Kidney (tissue), 13 donors: ENCODE measurements at regions not wholly inside any gene's neighbourhood (a gene's known extent, or its start where the extent isn't known, plus 50 kb on each side); places are given as distances from the start of the nearest gene placed in this dataset.

Experiments used
- DNase-seq, 5 donors: peaks; one replicate each; pipeline ENCODE4 v3.0.0-alpha.2; 2013 to 2020
- FAIRE-seq: peaks from 2 replicates; lab custom pipeline; 2012; peaks lifted over from hg19 to GRCh38; lab: Jason Lieb, UNC
- H3K27ac ChIP-seq, 2 donors: one replicate each; pipeline ENCODE4 v1.7.0; 2013; ENCODE audit warnings: low read depth in 2 of 2, low read length in 2 of 2, inconsistent platforms in 1 of 2
- H3K27me3 ChIP-seq: one replicate; pipeline ENCODE4 v1.7.1; 2013; ENCODE audit warnings: low read length, inconsistent platforms; ENCODE audit not compliant: control insufficient read depth, insufficient read depth
- H3K36me3 ChIP-seq, 3 donors: one replicate each; pipeline versions ENCODE4 v1.7.0 to v1.7.1; 2013; ENCODE audit warnings: low read length in 3 of 3, control low read depth in 1 of 3, inconsistent platforms in 1 of 3; ENCODE audit not compliant: insufficient read depth in 3 of 3, control insufficient read depth in 2 of 3
- H3K4me1 ChIP-seq, 3 donors: one replicate each; pipeline versions ENCODE4 v1.7.0 to v1.7.1; 2013; ENCODE audit warnings: low read length in 3 of 3, inconsistent platforms in 1 of 3, low read depth in 1 of 3; ENCODE audit not compliant: control insufficient read depth in 2 of 3, insufficient read depth in 2 of 3
- H3K4me3 ChIP-seq, 3 donors: one replicate each; pipeline versions ENCODE4 v1.7.0 to v1.8.1; 2013; ENCODE audit warnings: low read length in 3 of 3, control low read depth in 1 of 3, inconsistent platforms in 1 of 3
- H3K9ac ChIP-seq, 3 donors: one replicate each; pipeline versions ENCODE4 v1.7.0 to v1.7.1; 2013; ENCODE audit warnings: low read length in 3 of 3, control low read depth in 1 of 3, inconsistent platforms in 1 of 3
- H3K9me3 ChIP-seq, 3 donors: one replicate each; pipeline versions ENCODE4 v1.7.0 to v1.7.1; 2013; ENCODE audit warnings: low read length in 3 of 3, control low read depth in 1 of 3, inconsistent platforms in 1 of 3; ENCODE audit not compliant: control insufficient read depth in 2 of 3, insufficient read depth in 1 of 3
- intact Hi-C: fragments of 100-400 bp; cut with DNase I; formaldehyde crosslinking; loops from one replicate; pipeline ENCODE4 v1.11.1; 2022
- TF ChIP-seq, protein P1 (sequence below): IDR thresholded peaks from 3 replicates; pipeline ENCODE4 v1.5.1; 2012; ENCODE audit warnings: mild to moderate bottlenecking, moderate library complexity, borderline replicate concordance; ENCODE audit not compliant: insufficient read depth; ENCODE audit errors: extremely low read depth
- donor health status: control.
- donor health status: control.
- donor health status: control.
- donor health status: control.
- donor health status: control.
- donor health status: DM: yes; HTN: yes; CAD: no.
- donor health status: Normal renal cell carcinoma (clear cell type).

DNA sequence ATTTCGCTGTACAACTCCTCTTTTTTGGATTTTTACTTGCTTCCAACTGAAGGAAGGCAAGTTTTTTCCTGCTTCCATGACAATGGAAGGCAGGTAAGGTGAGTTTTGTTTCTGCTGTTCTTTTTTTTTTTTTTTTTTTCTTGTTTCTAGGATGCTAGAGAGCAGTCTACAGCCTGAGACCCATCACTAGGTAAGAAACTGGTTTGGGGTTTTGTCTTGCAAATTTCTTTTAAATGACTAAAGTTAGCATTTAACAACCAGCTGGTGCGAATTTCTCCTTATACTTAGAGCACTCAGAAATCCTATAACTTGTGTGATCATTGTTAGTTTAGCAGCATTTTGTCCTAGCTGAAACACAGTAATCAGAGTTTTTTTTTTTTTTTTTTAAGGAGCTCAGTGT, 378.4 kb upstream of the CNKSR2 start:
- H3K4me1 ChIP-seq: no peaks in the 10 kb centered on the region
- no peak overlapping the region for H3K27ac ChIP-seq
- no peaks in the 10 kb centered on the region for H3K36me3 ChIP-seq
- no peak for DNase-seq
- intact Hi-C loops: no loop called here
- no peak overlapping the region for H3K9ac ChIP-seq
- TF ChIP-seq, protein P1, sequence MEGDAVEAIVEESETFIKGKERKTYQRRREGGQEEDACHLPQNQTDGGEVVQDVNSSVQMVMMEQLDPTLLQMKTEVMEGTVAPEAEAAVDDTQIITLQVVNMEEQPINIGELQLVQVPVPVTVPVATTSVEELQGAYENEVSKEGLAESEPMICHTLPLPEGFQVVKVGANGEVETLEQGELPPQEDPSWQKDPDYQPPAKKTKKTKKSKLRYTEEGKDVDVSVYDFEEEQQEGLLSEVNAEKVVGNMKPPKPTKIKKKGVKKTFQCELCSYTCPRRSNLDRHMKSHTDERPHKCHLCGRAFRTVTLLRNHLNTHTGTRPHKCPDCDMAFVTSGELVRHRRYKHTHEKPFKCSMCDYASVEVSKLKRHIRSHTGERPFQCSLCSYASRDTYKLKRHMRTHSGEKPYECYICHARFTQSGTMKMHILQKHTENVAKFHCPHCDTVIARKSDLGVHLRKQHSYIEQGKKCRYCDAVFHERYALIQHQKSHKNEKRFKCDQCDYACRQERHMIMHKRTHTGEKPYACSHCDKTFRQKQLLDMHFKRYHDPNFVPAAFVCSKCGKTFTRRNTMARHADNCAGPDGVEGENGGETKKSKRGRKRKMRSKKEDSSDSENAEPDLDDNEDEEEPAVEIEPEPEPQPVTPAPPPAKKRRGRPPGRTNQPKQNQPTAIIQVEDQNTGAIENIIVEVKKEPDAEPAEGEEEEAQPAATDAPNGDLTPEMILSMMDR: no peak
- H3K27me3 ChIP-seq: no peaks in the 10 kb centered on the region
- FAIRE-seq: no peak
- H3K4me3 ChIP-seq: no peak overlapping the region
- no peaks in the 10 kb centered on the region for H3K9me3 ChIP-seq

DNA sequence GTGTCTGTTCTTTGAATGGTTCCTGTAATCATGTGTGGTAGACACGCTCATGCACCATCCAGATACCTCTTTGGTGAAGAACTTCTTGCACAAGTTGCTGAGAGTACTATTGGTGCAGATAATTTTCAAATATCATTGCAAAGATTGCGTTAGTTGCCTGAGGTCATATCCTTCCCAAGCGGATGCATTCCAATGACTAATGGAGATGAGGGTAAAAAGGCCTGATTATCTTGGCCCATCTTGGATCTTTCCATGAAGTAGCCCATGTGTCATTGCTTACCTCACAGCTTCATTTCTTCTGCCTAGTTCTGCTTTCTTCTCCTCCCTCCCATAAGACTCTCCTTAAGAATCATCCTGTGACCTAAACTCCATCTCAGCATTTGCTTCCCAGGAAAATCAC, 384.9 kb upstream of the CNKSR2 start:
- TF ChIP-seq, protein P1: no peak

DNA sequence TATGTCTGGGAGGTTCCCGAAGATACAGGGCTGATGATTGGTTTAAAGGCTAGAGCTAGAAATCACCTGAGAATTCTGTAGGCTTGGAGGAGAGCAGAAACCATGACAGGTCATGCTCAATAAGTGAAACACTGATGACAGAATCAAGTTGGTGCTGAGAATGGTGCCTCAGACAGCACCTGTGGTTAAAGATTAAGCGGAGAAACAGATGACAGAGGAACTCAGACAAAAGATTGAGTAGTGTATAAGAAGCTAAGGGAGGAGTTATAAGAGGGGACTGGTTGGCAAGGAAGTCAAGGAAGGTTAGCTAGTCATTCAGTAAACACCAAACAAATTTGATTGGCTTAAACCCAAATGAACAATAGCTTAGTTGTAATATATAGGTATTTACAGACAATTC, 385.4 kb upstream of the CNKSR2 start:
- DNase-seq: no peak
- Histone ChIP-seq H3K27me3 (no peaks in the 10 kb centered on the region), H3K36me3 (no peaks in the 10 kb centered on the region), H3K27ac (no peak overlapping the region), H3K4me1 (no peaks in the 10 kb centered on the region), H3K4me3 (no peak overlapping the region), H3K9me3 (no peaks in the 10 kb centered on the region), H3K9ac (no peak overlapping the region)
- TF ChIP-seq, protein P1: no peak
- no peak for FAIRE-seq
- intact Hi-C loops: no loop called here

More for the DNA sequence above, 384.9 kb upstream of the CNKSR2 start:
- H3K27me3 ChIP-seq: no peaks in the 10 kb centered on the region
- no peaks in the 10 kb centered on the region for H3K9me3 ChIP-seq
- no peak for FAIRE-seq
- H3K36me3 ChIP-seq: no peaks in the 10 kb centered on the region
- no peak for DNase-seq
- H3K27ac ChIP-seq: no peak overlapping the region
- no peak overlapping the region for H3K4me3 ChIP-seq
- H3K4me1 ChIP-seq: no peaks in the 10 kb centered on the region
- no peak overlapping the region for H3K9ac ChIP-seq
- intact Hi-C loops: no loop called here

DNA sequence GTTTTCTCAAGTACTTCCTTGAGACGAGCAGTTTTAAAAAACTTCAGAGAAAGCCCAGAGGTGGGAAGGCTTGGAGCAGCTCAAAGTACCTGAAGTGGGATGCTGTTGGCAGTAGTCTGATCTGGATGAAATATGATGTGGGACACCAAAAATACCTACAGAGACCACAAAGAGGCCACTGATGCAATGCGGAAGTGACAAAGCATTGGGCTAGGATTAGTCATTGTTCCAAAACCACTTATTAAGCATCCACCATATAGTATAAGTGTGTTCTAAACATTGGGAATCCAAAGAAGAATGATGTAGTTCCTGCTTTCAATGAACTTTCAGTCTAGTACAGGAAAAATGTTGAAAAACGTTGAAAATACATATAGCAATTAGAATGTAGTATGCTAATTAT, 386.1 kb upstream of the CNKSR2 start:
- no peak overlapping the region for H3K27ac ChIP-seq
- FAIRE-seq: no peak
- no peaks in the 10 kb centered on the region for H3K27me3 ChIP-seq
- TF ChIP-seq, protein P1: no peak
- DNase-seq: no peak
- no peak overlapping the region for H3K9ac ChIP-seq
- intact Hi-C loops: no loop called here
- H3K4me3 ChIP-seq: no peak overlapping the region
- no peaks in the 10 kb centered on the region for H3K4me1 ChIP-seq
- no peaks in the 10 kb centered on the region for H3K36me3 ChIP-seq
- H3K9me3 ChIP-seq: no peaks in the 10 kb centered on the region
